SU-DHL-6 (cell line): ENCODE measurements at regions not wholly inside any gene's neighbourhood (a gene's known extent, or its start where the extent isn't known, plus 50 kb on each side); places are given as distances from the start of the nearest gene placed in this dataset.

Source experiments
- H2AFZ ChIP-seq: fragments of 200-600 bp; sonication (generic); 2 replicates; pipeline ENCODE4 v1.6.1; 2014; ENCODE audit warnings: low read depth, mild to moderate bottlenecking, moderate library complexity, mixed read lengths, antibody characterized with exemption, low read length; ENCODE audit not compliant: severe bottlenecking
- H3F3A ChIP-seq: fragments of 200-600 bp; shearing (Covaris generic); 2 replicates; pipeline ENCODE4 v1.6.0; 2016; ENCODE audit warnings: antibody characterized with exemption, mild to moderate bottlenecking; ENCODE audit not compliant: insufficient read depth
- H3K27ac ChIP-seq: fragments of 200-600 bp; sonication (generic); 2 replicates; pipeline ENCODE4 v1.5.1; 2016; ENCODE audit warnings: low read depth, mild to moderate bottlenecking, low read length, moderate library complexity, mixed read lengths
- H3K27me3 ChIP-seq: fragments of 200-600 bp; sonication (generic), shearing (Covaris generic); 2 replicates; pipeline ENCODE4 v1.6.0; 2014; ENCODE audit warnings: mild to moderate bottlenecking, low read length
- H3K36me3 ChIP-seq: fragments of 200-600 bp; sonication (generic); 2 replicates; pipeline ENCODE4 v1.6.1; 2014; ENCODE audit warnings: mild to moderate bottlenecking, low read length, mixed read lengths
- H3K4me2 ChIP-seq: fragments of 300-600, 200-600 bp; shearing (Covaris generic), sonication (generic); 2 replicates; pipeline ENCODE4 v1.6.0; 2014; ENCODE audit warnings: low read length, low read depth, mild to moderate bottlenecking; ENCODE audit not compliant: poor library complexity, severe bottlenecking
- H3K4me3 ChIP-seq: fragments of 200-600 bp; sonication (generic); 2 replicates; pipeline ENCODE4 v1.5.1; 2014; ENCODE audit warnings: antibody characterized with exemption, low read length, mild to moderate bottlenecking, mixed read lengths; ENCODE audit not compliant: insufficient read depth, poor library complexity, severe bottlenecking
- H3K79me2 ChIP-seq: fragments of 200-600 bp; sonication (generic); 2 replicates; pipeline ENCODE4 v1.6.1; 2014; ENCODE audit warnings: mild to moderate bottlenecking, low read length, moderate library complexity; ENCODE audit not compliant: insufficient read depth
- H3K9ac ChIP-seq: fragments of 200-600 bp; sonication (generic); 2 replicates; pipeline ENCODE4 v1.7.0; 2014; ENCODE audit warnings: mild to moderate bottlenecking, low read length
- H3K9me2 ChIP-seq: fragments of 200-600 bp; sonication (generic); replicated peaks from 2 replicates; pipeline ENCODE4 v1.6.1; 2014; ENCODE audit warnings: low read length; ENCODE audit not compliant: insufficient read depth
- H3K9me3 ChIP-seq: fragments of 200-600 bp; sonication (generic); 2 replicates; pipeline ENCODE4 v1.6.1; 2014; ENCODE audit warnings: low read length, mixed read lengths; ENCODE audit not compliant: insufficient read depth
- H4K20me1 ChIP-seq: fragments of 200-600 bp; sonication (generic); 2 replicates; pipeline ENCODE4 v1.6.1; 2014; ENCODE audit warnings: low read depth, mild to moderate bottlenecking, antibody characterized with exemption, low read length, moderate library complexity, mixed read lengths
- CTCF ChIP-seq: fragments of 200-600 bp; sonication (generic); IDR thresholded peaks from one replicate; pipeline ENCODE4 v1.5.1; 2017; ENCODE audit warnings: antibody characterized with exemption, mild to moderate bottlenecking, low read length, moderate library complexity; ENCODE audit not compliant: insufficient read depth, poor library complexity, severe bottlenecking
- EZH2phosphoT487 ChIP-seq: fragments of 200-600 bp; sonication (generic), shearing (Covaris generic); conservative IDR thresholded peaks from 2 replicates; pipeline ENCODE4 v1.6.1; 2018; ENCODE audit warnings: mild to moderate bottlenecking, antibody characterized with exemption, low read length, moderate library complexity, mixed read lengths

DNA sequence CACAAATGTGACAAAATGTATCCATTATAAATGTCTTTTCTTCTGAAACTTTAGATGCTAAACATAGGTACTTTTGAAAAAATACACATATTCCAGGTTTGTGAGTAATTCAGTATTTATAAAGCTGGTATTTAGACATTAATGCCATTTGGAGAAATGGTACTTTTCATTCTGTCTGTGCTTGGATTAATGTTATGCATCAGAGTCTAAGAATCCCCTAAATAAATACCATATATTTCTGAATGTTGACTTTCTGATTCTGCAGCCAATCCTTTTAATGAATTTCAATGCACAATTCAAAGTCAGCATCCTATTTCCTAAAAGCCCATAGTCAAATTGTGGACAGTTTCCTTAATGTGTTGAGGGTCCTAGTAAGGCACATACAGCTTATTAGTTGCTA, 145.0 kb downstream of the DKK1 start:
- H3K4me3 ChIP-seq: no peak overlapping the region
- H3K9ac ChIP-seq: no peak overlapping the region
- H3K9me2 ChIP-seq: no peaks in the 10 kb centered on the region
- no peaks in the 10 kb centered on the region for H3K79me2 ChIP-seq
- no peak for TF ChIP-seq EZH2phosphoT487
- TF ChIP-seq CTCF: no peak
- no peaks in the 10 kb centered on the region for H3K27me3 ChIP-seq
- no peak overlapping the region for H2AFZ ChIP-seq
- no peaks in the 10 kb centered on the region for H3K36me3 ChIP-seq
- H4K20me1 ChIP-seq: no peaks in the 10 kb centered on the region
- no peak overlapping the region for H3K4me2 ChIP-seq
- H3K9me3 ChIP-seq: no peaks in the 10 kb centered on the region
- H3F3A ChIP-seq: no peaks in the 10 kb centered on the region
- H3K27ac ChIP-seq: no peak overlapping the region

DNA sequence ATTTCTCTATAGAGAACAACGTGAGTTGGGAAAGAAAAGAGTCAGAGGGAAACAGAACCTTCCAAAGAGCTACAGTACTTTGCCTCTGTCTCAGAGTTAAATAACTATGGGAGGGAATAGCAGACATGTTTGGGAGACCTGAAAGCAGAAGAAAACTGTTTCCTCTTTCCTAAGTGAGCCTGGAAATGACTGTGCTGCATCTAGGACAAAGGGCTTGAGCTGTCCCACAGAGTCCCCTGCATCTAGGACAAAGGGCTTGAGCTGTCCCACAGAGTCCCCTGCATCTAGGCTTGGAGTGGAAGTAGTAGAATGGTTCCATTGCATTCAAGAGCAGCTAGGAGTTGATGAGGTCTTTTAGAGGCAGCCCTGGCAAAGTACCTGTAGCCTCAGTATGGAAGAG, 149.7 kb downstream of the DKK1 start:
- no peak overlapping the region for H3K4me2 ChIP-seq
- H3K27me3 ChIP-seq: no peaks in the 10 kb centered on the region
- H3K9me2 ChIP-seq: no peaks in the 10 kb centered on the region
- H3K4me3 ChIP-seq: no peak overlapping the region
- TF ChIP-seq EZH2phosphoT487: no peak
- no peak for TF ChIP-seq CTCF
- H3K36me3 ChIP-seq: no peaks in the 10 kb centered on the region
- no peaks in the 10 kb centered on the region for H3K79me2 ChIP-seq
- H3K9me3 ChIP-seq: no peaks in the 10 kb centered on the region
- H3K27ac ChIP-seq: no peak overlapping the region
- H4K20me1 ChIP-seq: no peaks in the 10 kb centered on the region
- H3K9ac ChIP-seq: no peak overlapping the region
- no peaks in the 10 kb centered on the region for H3F3A ChIP-seq
- H2AFZ ChIP-seq: no peak overlapping the region

DNA sequence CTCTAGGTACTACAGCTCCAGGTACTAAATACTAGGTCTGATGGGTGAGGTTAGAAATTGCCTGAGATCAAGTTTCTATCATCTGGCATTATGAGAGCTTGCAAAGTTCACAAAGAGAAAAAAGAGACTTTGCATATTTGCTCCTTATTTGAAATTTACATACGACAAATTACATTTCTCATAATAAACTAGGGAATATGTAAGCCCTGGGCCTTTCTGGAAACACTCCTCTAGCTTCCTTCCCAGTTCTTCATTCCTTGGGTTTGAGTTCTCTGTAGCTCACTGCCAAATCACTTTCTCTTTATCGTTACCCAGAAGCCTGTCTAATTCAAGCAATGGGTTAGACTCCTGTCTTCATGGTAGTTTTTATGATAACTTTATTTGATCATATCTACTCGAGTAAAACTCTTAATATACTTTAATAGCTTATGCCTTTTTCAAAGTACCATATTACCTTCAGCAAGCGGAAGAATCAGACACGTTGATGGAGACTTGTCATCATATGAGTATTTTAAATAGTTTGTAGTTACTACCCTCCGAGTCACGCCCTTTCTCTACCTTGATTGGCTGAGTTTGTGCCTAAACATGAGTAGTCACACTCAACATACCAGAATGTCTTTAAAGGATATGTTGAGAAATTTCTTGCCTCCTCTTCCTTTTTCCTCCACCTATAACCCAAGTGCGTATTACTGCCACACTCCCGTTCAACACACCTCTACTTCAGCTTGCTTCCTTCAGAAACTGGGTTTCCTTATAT, 150.5 kb downstream of the DKK1 start:
- Histone ChIP-seq H3K9me2 (no peaks in the 10 kb centered on the region), H3K79me2 (no peaks in the 10 kb centered on the region), H3K36me3 (no peaks in the 10 kb centered on the region), H3K27ac (no peak overlapping the region), H3K27me3 (no peaks in the 10 kb centered on the region), H3K4me3 (no peak overlapping the region), H3K4me2 (no peak overlapping the region), H3K9ac (no peak overlapping the region), H3F3A (no peaks in the 10 kb centered on the region), H3K9me3 (no peaks in the 10 kb centered on the region), H2AFZ (no peak overlapping the region), H4K20me1 (no peaks in the 10 kb centered on the region)
- TF ChIP-seq CTCF (no peak), EZH2phosphoT487 (no peak)

DNA sequence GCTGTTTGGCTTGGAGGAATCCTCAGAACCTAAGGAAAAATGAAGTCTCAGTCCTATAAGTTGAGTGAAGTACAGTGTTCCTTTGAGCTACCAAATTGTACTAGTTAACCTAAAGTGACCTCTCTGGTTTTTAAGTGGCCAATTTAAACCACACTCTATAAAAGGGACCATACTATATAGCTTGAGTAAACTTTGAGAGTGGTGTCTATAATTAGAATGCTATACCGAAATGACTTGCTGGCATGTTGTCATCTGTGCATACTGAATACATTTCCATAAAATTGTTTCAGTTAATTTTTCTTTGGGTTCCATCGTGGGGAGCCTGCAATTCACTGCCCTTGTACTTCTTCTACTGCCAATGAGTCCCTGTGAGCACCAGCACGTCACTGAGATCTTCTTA, 151.1 kb downstream of the DKK1 start:
- Histone ChIP-seq H3K27me3 (no peaks in the 10 kb centered on the region), H3K9ac (no peak overlapping the region), H2AFZ (no peak overlapping the region), H3K4me2 (no peak overlapping the region), H3K9me3 (no peaks in the 10 kb centered on the region), H3K79me2 (no peaks in the 10 kb centered on the region), H3K27ac (no peak overlapping the region), H3K36me3 (no peaks in the 10 kb centered on the region), H3K9me2 (no peaks in the 10 kb centered on the region), H4K20me1 (no peaks in the 10 kb centered on the region), H3K4me3 (no peak overlapping the region), H3F3A (no peaks in the 10 kb centered on the region)
- TF ChIP-seq CTCF (no peak), EZH2phosphoT487 (no peak)
